Astrocyte (in vitro differentiated cells and primary cell): ENCODE measurements at regions not wholly inside any gene's neighbourhood (a gene's known extent, or its start where the extent isn't known, plus 50 kb on each side); places are given as distances from the start of the nearest gene placed in this dataset.

Experiments
- EZH2 ChIP-seq: IDR thresholded peaks from 2 replicates; pipeline ENCODE4 v1.6.1; 2012; ENCODE audit warnings: mild to moderate bottlenecking, low read length, inconsistent platforms; ENCODE audit not compliant: insufficient read depth
- TF ChIP-seq, protein P1 (sequence below): IDR thresholded peaks from 2 replicates; pipeline ENCODE4 v1.5.1; 2011; ENCODE audit warnings: low read depth, mild to moderate bottlenecking, inconsistent platforms, low read length, moderate library complexity; ENCODE audit not compliant: insufficient read depth

GRCh38 chr4:19936476-19936875 lies 315.2 kb upstream of the SLIT2 start:
- TF ChIP-seq, protein P1, sequence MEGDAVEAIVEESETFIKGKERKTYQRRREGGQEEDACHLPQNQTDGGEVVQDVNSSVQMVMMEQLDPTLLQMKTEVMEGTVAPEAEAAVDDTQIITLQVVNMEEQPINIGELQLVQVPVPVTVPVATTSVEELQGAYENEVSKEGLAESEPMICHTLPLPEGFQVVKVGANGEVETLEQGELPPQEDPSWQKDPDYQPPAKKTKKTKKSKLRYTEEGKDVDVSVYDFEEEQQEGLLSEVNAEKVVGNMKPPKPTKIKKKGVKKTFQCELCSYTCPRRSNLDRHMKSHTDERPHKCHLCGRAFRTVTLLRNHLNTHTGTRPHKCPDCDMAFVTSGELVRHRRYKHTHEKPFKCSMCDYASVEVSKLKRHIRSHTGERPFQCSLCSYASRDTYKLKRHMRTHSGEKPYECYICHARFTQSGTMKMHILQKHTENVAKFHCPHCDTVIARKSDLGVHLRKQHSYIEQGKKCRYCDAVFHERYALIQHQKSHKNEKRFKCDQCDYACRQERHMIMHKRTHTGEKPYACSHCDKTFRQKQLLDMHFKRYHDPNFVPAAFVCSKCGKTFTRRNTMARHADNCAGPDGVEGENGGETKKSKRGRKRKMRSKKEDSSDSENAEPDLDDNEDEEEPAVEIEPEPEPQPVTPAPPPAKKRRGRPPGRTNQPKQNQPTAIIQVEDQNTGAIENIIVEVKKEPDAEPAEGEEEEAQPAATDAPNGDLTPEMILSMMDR = no peak
- TF ChIP-seq EZH2 = no peak
